MCF 10A (cell line): ENCODE measurements at regions not wholly inside any gene's neighbourhood (a gene's known extent, or its start where the extent isn't known, plus 50 kb on each side); places are given as distances from the start of the nearest gene placed in this dataset.

ENCODE experiments used
- BruUV-seq: library from RNA; stranded (reverse); fragments of 400-500 nt; replicated peaks from 2 replicates; lab custom pipeline; 2021; lab: Mats Ljungman, UMichigan
- CTCF ChIA-PET: fragments of 300-600 bp; sonication (Branson Sonifier 250); formaldehyde crosslinking; extraction: SDS; loops from one replicate; lab custom pipeline; 2021; ENCODE audit warnings: antibody characterized with exemption, inconsistent platforms; lab: Yijun Ruan, JAX
- POLR2A ChIA-PET: fragments of 300-600, 350-650 bp; sonication (Branson Sonifier 250); formaldehyde crosslinking; extraction: SDS; loops from one replicate; lab custom pipeline; 2020; ENCODE audit warnings: antibody characterized with exemption, inconsistent platforms; lab: Yijun Ruan, JAX
- DNase-seq: peaks from one replicate; pipeline ENCODE4 v3.0.0-alpha.2; 2018; ENCODE audit not compliant: unreplicated experiment
- H3K27ac Mint-ChIP-seq: one replicate; pipeline ENCODE4 v1.8.0; 2022; ENCODE audit warnings: mild to moderate bottlenecking, low read depth, mixed read lengths; ENCODE audit not compliant: unreplicated experiment
- H3K27me3 Mint-ChIP-seq: one replicate; pipeline ENCODE4 v1.8.0; 2022; ENCODE audit warnings: mixed read lengths; ENCODE audit not compliant: insufficient read depth, unreplicated experiment
- H3K36me3 Mint-ChIP-seq: one replicate; pipeline ENCODE4 v1.8.0; 2022; ENCODE audit warnings: mild to moderate bottlenecking, moderate library complexity, mixed read lengths; ENCODE audit not compliant: insufficient read depth, unreplicated experiment
- H3K4me1 Mint-ChIP-seq: one replicate; pipeline ENCODE4 v1.8.0; 2022; ENCODE audit warnings: mixed read lengths; ENCODE audit not compliant: insufficient read depth, unreplicated experiment
- H3K4me3 Mint-ChIP-seq: one replicate; pipeline ENCODE4 v1.8.0; 2022; ENCODE audit warnings: mild to moderate bottlenecking, moderate library complexity, mixed read lengths; ENCODE audit not compliant: unreplicated experiment
- H3K9me3 Mint-ChIP-seq: one replicate; pipeline ENCODE4 v1.8.0; 2022; ENCODE audit warnings: mixed read lengths; ENCODE audit not compliant: unreplicated experiment
- intact Hi-C: fragments of 100-400 bp; cut with micrococcal nuclease; formaldehyde crosslinking; loops from 2 replicates; pipeline ENCODE4 v1.14.1; 2022
- TF ChIP-seq, protein P1 (sequence below): fragments of 200-600 bp; IDR thresholded peaks from one replicate; pipeline ENCODE4 v1.8.0; 2022; ENCODE audit warnings: antibody characterized with exemption, mild to moderate bottlenecking; ENCODE audit not compliant: unreplicated experiment

DNA sequence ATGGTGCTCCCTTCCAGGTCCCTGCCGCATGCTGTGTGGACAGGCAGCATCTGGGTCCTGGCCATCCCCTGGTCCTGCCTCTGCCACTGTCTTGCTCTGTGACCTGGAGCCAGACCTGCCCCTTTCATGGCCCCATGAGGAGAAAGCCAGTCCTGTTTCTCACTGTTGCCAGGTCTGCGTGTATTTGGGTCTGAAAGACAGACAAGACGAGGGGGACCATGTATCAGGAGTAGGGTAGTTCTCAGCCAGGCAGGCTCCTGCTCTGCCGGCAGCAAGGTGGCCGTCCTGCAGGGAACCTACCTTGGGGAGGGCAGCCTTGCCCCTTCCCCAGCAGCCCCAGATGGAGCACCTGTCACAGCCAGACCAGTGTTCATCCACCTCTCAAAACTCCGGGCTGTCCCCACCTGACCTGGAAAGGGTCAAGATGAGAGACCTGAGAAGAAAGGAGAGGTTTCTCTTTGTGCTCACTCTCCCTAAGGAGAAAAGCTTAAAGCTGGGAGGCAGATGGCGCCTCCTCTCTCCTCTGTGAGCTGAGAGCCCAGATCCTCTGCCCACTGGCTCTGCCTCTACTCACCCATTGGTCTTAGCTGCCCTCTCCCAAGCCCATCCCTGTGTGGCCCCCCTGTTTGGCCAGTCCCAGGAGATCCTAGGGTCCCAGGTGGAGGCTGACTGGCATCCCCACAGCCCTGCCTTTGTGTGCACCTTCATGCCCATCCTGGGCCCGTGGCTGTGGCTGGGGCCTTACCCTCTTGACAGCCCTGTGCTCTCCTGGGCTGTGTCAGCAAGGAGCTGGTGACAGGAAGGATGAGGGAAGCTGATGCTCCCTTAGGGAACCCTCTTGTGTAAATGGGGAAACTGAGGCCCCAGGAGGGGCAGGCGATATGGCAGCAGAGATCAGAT, 116.1 kb upstream of the PCBD1 start:
- ChIA-PET POLR2A (interaction anchor here (0.6 kb wide), 1 partner anchor 315 kb away, joined by 3 read pairs; no protein-coding TSS in a partner anchor), CTCF (interaction anchor here (0.6 kb wide), 1 partner anchor 131 kb away, joined by 3 read pairs; no protein-coding TSS in a partner anchor)
- no TSS peak for BruUV-seq
- no peak overlapping the region for H3K4me3 Mint-ChIP-seq
- H3K9me3 Mint-ChIP-seq: no peaks in the 10 kb centered on the region
- no peak for DNase-seq
- H3K36me3 Mint-ChIP-seq: no peaks in the 10 kb centered on the region
- TF ChIP-seq, protein P1, sequence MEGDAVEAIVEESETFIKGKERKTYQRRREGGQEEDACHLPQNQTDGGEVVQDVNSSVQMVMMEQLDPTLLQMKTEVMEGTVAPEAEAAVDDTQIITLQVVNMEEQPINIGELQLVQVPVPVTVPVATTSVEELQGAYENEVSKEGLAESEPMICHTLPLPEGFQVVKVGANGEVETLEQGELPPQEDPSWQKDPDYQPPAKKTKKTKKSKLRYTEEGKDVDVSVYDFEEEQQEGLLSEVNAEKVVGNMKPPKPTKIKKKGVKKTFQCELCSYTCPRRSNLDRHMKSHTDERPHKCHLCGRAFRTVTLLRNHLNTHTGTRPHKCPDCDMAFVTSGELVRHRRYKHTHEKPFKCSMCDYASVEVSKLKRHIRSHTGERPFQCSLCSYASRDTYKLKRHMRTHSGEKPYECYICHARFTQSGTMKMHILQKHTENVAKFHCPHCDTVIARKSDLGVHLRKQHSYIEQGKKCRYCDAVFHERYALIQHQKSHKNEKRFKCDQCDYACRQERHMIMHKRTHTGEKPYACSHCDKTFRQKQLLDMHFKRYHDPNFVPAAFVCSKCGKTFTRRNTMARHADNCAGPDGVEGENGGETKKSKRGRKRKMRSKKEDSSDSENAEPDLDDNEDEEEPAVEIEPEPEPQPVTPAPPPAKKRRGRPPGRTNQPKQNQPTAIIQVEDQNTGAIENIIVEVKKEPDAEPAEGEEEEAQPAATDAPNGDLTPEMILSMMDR: no peak
- intact Hi-C loops: no loop called here
- no peak overlapping the region for H3K27ac Mint-ChIP-seq
- peaks cover 12% of the 10 kb centered on the region for H3K4me1 Mint-ChIP-seq
- H3K27me3 Mint-ChIP-seq: peaks cover 44% of the 10 kb centered on the region

DNA sequence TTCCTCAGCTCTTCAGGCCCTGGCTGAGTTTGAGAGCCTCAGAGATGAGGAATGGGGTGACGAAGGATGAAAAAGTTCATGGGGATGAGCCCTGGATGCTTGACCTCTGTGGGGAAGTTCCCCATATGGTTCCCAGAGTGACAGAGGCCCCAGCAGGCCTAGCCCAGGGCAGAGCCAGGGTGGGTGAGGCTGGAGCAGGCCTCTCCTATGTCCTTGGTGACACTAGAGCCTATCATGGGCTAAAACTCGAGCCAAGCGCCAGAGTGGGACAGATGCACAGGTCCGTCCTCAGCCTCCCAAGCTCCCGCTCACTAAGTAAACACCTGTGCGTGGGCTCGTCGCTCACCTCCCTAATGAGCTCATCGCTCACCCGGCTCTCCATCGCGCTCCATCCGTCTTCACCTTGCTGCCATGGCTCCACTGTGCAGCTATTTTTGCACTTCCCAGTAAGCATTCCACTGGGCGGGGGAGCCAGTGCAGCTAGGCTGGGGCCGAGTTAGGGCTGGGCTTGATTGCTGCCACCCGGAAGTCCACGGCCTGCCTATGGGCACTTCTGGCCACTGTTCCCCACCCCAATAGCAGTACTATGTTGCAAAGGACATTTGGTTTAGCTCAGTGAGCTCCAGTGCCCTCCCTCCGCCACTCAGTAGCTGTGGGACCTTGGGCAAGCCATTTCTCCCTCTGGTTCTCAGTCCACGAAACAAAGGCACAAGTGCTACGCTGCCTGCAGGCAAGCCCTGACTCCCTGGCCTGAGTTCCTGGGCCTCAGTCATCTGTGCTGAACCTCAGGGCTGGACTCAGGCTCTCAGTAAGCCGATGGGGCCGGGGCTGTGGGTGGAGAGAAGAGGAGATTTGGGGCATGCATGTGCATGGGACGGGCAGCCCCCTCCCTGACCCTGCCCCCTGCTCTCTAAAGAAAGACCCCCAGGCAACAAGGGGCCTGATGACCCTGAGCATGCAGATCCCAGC, 117.3 kb upstream of the PCBD1 start:
- peaks cover 12% of the 10 kb centered on the region for H3K4me1 Mint-ChIP-seq
- intact Hi-C loops: no loop called here
- H3K36me3 Mint-ChIP-seq: no peaks in the 10 kb centered on the region
- H3K9me3 Mint-ChIP-seq: no peaks in the 10 kb centered on the region
- TF ChIP-seq, protein P1: no peak
- no TSS peak for BruUV-seq
- H3K27me3 Mint-ChIP-seq: peaks cover 32% of the 10 kb centered on the region
- ChIA-PET POLR2A (no interaction called here), CTCF (interaction anchor here (0.6 kb wide), 2 partner anchors 10 to 563 kb away, joined by 3 to 4 read pairs; no protein-coding TSS in a partner anchor)
- no peak for DNase-seq
- H3K27ac Mint-ChIP-seq: no peak overlapping the region
- no peak overlapping the region for H3K4me3 Mint-ChIP-seq

DNA sequence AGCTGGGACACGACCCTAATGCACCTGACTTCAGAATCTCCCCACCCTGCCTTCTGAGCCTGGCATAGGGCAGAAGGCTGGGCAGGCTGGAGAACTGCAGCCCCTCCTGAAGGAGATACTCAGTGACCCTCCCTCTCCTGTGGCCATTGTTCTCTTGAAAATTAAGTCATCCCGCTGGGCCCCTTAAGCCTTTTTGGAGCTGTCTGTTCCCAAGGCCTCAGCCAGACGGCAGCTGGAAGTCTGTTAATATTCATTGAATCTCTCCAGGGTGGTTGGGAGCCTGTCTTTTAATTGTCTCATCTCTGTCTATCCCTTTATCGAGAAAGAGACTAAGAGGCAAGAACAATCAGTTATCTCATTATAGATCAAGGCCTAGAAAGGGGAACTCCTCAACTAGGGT, 118.1 kb upstream of the PCBD1 start:
- TF ChIP-seq, protein P1: no peak
- CTCF ChIA-PET: interaction anchor here (0.6 kb wide), 2 partner anchors 9 to 562 kb away, joined by 3 to 4 read pairs; no protein-coding TSS in a partner anchor
- peaks cover 4% of the 10 kb centered on the region for H3K4me1 Mint-ChIP-seq
- POLR2A ChIA-PET: no interaction called here
- H3K27ac Mint-ChIP-seq: no peak overlapping the region
- no peaks in the 10 kb centered on the region for H3K36me3 Mint-ChIP-seq
- intact Hi-C loops: no loop called here
- H3K4me3 Mint-ChIP-seq: no peak overlapping the region
- H3K9me3 Mint-ChIP-seq: no peaks in the 10 kb centered on the region
- no TSS peak for BruUV-seq
- peaks cover 27% of the 10 kb centered on the region for H3K27me3 Mint-ChIP-seq
- DNase-seq: no peak
